GM12874 (cell line): ENCODE measurements at regions not wholly inside any gene's neighbourhood (a gene's known extent, or its start where the extent isn't known, plus 50 kb on each side); places are given as distances from the start of the nearest gene placed in this dataset.

Experiments used
- TF ChIP-seq, protein P1 (sequence below): IDR thresholded peaks from 2 replicates; pipeline ENCODE4 v1.5.1; 2011; ENCODE audit warnings: low read depth, mild to moderate bottlenecking, control low read depth, low read length, moderate library complexity; ENCODE audit not compliant: insufficient read depth

- TF ChIP-seq, protein P1, sequence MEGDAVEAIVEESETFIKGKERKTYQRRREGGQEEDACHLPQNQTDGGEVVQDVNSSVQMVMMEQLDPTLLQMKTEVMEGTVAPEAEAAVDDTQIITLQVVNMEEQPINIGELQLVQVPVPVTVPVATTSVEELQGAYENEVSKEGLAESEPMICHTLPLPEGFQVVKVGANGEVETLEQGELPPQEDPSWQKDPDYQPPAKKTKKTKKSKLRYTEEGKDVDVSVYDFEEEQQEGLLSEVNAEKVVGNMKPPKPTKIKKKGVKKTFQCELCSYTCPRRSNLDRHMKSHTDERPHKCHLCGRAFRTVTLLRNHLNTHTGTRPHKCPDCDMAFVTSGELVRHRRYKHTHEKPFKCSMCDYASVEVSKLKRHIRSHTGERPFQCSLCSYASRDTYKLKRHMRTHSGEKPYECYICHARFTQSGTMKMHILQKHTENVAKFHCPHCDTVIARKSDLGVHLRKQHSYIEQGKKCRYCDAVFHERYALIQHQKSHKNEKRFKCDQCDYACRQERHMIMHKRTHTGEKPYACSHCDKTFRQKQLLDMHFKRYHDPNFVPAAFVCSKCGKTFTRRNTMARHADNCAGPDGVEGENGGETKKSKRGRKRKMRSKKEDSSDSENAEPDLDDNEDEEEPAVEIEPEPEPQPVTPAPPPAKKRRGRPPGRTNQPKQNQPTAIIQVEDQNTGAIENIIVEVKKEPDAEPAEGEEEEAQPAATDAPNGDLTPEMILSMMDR, result no peak
Observed at GRCh38 chr10:131559450-131559911, 248.0 kb upstream of the TCERG1L start.

- TF ChIP-seq, protein P1, result no peak
Observed at GRCh38 chr10:131560166-131560565, 248.6 kb upstream of the TCERG1L start.

- TF ChIP-seq, protein P1, result no peak
Observed at GRCh38 chr10:131560706-131561355, 249.3 kb upstream of the TCERG1L start.

DNA sequence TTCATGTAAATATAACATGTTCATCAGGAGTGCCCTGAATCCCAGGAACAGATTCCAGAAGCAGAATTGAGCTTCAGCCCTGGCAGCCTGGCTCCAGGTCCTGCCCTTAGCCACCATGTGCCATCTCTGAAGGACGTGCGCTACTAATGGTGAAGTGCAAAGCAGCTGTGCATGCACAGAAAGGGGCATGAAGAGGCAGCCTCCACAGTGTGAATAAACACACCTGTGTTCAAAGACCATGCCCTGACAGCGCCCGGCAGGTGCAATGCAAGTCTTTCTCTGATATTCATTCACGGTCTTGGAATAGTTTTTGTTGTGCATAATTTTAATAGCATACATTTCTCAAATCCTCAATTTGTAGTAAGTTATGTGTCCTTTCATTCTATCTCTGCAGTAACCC, 250.4 kb upstream of the TCERG1L start:
- TF ChIP-seq, protein P1, result no peak

DNA sequence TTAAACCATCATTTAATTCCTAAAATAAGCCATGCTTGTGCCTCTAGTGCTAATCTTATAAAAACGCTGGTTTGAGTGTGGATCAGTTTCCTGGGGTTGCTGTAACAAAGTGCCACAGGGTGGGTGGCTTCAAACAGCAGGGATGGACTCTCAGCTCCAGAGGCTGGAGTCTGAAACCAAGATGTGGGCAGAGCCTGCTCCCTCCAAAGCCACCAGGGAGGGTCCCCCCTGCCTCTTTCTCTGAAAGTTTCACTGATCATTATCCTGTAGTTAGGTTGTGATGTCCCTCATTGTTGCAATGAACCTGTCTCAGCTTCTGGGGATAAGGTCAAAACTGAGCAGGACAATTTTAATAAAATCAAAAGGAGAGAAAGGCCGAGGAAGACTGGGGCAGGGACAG, 251.9 kb upstream of the TCERG1L start:
- TF ChIP-seq, protein P1, result no peak

- TF ChIP-seq, protein P1, result no peak
Observed at GRCh38 chr10:131567279-131568162, 256.0 kb upstream of the TCERG1L start.

GRCh38 chr10:131568866-131569265, 257.3 kb upstream of the TCERG1L start:
- TF ChIP-seq, protein P1, result no peak
